Hypothalamus (tissue), 51 donors: ENCODE measurements at regions not wholly inside any gene's neighbourhood (a gene's known extent, or its start where the extent isn't known, plus 50 kb on each side); places are given as distances from the start of the nearest gene placed in this dataset.
"Not testable (repeated sequence)": the region's sequence is repeated elsewhere in the genome, so short reads cannot be mapped to it uniquely, and the experiment has no call there.

Source experiments
- DNase-seq, 51 donors: peaks; one replicate each; lab custom pipeline; 2025; lab: John Stamatoyannopoulos, UW

- DNase-seq: no peak
Observed at GRCh38 chr11:11722246-11722645, 100.4 kb upstream of the GALNT18 start.

GRCh38 chr11:11718511-11718910 is 96.7 kb upstream of the GALNT18 start:
- no peak for DNase-seq

GRCh38 chr11:11717064-11717725 is 95.4 kb upstream of the GALNT18 start:
- no peak for DNase-seq

GRCh38 chr11:11715075-11715474 is 93.3 kb upstream of the GALNT18 start:
- not testable (repeated sequence) for DNase-seq

GRCh38 chr11:11710556-11710955 is 88.8 kb upstream of the GALNT18 start:
- no peak for DNase-seq

GRCh38 chr11:11709447-11710239 is 87.8 kb upstream of the GALNT18 start:
- no peak for DNase-seq

GRCh38 chr11:11708256-11708655 is 86.5 kb upstream of the GALNT18 start:
- DNase-seq: no peak

GRCh38 chr11:11706028-11706427 is 84.2 kb upstream of the GALNT18 start:
- DNase-seq: no peak

GRCh38 chr11:11703885-11704284 is 82.1 kb upstream of the GALNT18 start:
- no peak for DNase-seq

- no peak for DNase-seq
Observed at GRCh38 chr11:11701070-11701469, 79.3 kb upstream of the GALNT18 start.

GRCh38 chr11:11697796-11698195 is 76.0 kb upstream of the GALNT18 start:
- DNase-seq: no peak

- DNase-seq: peak in 9 of 51 donors; percentile 2 to 28 (median 4)
Observed at GRCh38 chr11:11691296-11692151, 69.7 kb upstream of the GALNT18 start.

GRCh38 chr11:11681536-11681935 is 59.7 kb upstream of the GALNT18 start:
- no peak for DNase-seq

GRCh38 chr11:11677672-11678356 is 56.0 kb upstream of the GALNT18 start:
- no peak for DNase-seq

- DNase-seq: no peak
Observed at GRCh38 chr11:11675671-11676181, 53.9 kb upstream of the GALNT18 start.

- peak in 2 of 51 donors; percentile 8 to 52 for DNase-seq
Observed at GRCh38 chr11:11672789-11673188, 51.0 kb upstream of the GALNT18 start.

- DNase-seq: no peak
Observed at GRCh38 chr11:11672101-11672500, 50.3 kb upstream of the GALNT18 start.
